RPMI8226 (cell line): ENCODE measurements at regions not wholly inside any gene's neighbourhood (a gene's known extent, or its start where the extent isn't known, plus 50 kb on each side); places are given as distances from the start of the nearest gene placed in this dataset.
A peak's percentile ranks its signal among the peaks of the same experiment; 100 is the strongest.

Source experiments
- DNase-seq: peaks from one replicate; pipeline ENCODE4 v3.0.0-alpha.2; 2015

DNA sequence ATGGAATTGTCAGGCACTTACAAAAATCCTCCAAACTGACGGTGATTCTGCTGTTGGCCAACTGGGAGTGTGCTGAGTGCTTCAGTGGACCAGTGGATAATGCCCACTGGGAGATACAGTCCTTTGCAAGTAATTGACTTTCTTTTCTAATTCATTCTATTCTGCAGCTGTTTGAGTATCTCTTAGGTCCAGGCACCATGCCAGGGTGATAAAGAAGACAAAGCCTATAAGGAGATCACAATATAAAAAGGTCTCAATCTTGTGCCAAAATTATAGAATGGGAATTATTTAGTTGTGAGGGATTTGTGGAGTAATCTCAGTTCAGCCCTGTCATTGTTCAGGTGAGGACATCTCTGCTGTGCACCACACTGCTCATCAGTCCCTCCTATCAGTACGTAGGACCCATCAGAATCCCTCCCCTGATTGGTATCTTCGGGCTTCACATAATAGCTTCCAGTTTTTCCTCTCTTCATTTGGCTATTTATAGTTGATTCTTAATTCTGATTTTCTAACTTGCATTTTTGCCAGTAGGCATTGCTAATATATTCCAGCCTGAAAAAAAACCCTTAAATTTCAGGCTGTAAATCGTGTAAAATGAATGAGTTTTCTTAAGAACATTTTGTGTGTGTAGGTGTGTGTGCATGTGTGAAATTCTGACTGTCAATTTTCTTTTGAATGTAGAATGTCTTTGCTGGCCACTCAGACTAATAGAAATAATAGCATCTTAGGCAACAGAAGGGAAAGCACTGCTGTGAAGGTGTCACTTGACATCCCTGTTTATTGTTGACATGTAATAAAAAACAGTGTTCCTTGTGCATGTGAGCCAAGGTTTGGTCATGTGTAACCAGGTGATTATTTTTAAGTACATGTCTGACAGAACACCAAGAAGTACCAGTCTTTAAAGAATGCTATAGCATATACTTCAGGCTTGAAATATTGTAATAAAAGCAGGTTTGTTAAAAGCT lies 457.6 kb upstream of the RGS6 start:
- no peak for DNase-seq

GRCh38 chr14:71475916-71476315 lies 456.3 kb upstream of the RGS6 start:
- DNase-seq = no peak

- no peak for DNase-seq
Measured at GRCh38 chr14:71478542-71478941, 453.7 kb upstream of the RGS6 start.

- DNase-seq = no peak
Measured at GRCh38 chr14:71481021-71481654, 451.1 kb upstream of the RGS6 start.

- no peak for DNase-seq
Measured at GRCh38 chr14:71482671-71483070, 449.6 kb upstream of the RGS6 start.

DNA sequence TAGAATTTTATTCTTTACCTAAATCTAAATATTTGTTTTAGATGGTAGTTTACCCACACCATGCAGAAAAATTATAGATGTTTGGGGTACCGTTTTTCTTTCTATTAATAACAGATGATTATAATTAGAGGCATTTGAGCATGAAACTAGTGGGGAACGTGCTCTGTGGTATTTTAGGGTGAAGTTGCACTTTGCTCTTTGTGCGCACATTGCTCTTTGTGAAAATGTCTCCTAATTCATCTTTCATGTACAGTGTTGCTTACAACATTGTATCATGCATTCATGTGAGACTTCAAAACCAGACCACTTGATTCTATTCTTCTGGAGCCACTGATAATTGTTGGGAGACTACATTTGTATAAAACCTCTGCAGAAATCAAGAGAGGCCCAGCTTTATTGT lies 449.1 kb upstream of the RGS6 start:
- no peak for DNase-seq

DNA sequence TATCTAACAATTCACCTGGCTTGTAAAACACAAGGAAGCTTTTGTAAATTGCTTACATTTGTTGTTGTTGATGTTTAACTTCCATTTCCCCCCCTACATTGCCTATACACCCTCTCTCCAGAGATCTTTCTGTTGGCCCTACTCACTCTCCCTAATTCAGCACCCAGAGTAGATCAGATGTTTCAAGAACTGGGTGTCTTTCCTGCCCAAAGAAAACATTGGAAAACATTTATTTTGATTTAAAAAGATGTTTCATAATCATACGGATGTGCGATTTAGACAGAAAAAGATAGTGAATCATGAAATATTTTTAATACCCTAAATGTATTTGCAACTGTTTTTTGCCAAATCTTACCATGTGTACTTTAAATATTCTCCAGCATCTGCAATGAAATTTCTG lies 446.4 kb upstream of the RGS6 start:
- no peak for DNase-seq

- no peak for DNase-seq
Measured at GRCh38 chr14:71486279-71486678, 445.9 kb upstream of the RGS6 start.

DNA sequence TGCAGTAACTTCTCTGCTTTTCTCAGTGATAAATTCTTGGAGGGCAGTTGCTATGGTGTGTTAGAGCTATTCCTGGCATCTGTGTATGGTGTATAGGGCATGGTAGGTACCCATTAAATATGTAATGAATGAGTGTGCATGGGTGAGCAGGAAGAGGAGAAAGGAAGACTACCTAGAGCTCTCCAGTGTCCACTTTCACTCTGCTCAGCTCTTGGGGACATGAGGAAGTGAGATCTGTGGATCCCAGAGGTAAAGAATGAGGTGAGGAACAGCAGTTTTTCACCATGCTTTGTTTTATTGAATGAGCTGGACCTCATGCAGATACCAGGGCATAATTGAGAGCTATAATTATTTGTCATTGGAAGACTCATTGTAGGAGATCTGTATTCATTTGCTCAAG lies 444.8 kb upstream of the RGS6 start:
- DNase-seq = no peak

DNA sequence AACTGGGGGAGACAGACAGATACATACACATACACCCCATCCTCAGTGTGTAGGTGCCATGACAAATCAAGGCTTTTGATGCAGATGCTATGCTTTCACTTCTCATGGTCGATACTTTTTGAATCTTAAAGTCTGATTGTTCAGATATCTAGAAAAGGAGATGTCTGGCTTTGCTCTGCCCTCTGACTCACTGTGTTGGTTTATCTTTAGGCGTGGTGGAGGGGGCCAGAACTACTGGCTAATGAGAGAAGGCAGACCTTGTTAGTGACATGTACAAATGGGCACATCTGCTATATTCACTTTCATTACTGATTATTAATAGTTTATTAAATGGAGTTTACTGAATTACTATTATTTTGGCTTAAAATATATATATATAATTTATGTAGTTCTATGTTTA lies 444.3 kb upstream of the RGS6 start:
- DNase-seq = no peak

DNA sequence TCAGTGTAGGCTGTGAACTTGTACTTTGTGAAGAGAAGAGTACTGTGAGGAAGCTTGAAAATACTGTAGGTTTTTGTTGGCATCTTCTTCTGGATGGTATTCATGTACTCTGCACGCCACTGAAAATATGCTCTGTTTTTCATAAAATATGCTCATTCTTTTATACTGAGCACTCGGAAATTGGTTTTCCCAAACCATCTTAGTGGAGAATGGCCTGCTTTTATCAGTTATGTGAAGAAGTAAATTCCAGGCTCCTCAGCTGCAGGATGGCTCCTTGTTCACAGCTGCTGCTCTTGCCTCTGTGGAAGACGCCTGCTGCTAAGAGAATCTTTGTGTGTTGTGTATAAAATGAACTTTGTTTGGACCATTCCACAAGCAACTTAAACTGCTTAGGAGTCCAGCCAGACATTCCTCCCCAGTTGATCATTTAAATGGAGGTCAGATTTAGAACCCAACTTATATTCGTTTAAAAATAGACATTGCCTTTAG lies 443.5 kb upstream of the RGS6 start:
- no peak for DNase-seq

GRCh38 chr14:71489742-71490141 lies 442.5 kb upstream of the RGS6 start:
- no peak for DNase-seq

- no peak for DNase-seq
Measured at GRCh38 chr14:71491931-71492330, 440.3 kb upstream of the RGS6 start.

GRCh38 chr14:71492346-71492745 lies 439.9 kb upstream of the RGS6 start:
- DNase-seq = no peak

GRCh38 chr14:71497645-71498086 lies 434.6 kb upstream of the RGS6 start:
- peak; percentile 65 for DNase-seq

GRCh38 chr14:71498212-71498611 lies 434.0 kb upstream of the RGS6 start:
- DNase-seq = no peak

- DNase-seq = no peak
Measured at GRCh38 chr14:71499018-71499417, 433.2 kb upstream of the RGS6 start.

DNA sequence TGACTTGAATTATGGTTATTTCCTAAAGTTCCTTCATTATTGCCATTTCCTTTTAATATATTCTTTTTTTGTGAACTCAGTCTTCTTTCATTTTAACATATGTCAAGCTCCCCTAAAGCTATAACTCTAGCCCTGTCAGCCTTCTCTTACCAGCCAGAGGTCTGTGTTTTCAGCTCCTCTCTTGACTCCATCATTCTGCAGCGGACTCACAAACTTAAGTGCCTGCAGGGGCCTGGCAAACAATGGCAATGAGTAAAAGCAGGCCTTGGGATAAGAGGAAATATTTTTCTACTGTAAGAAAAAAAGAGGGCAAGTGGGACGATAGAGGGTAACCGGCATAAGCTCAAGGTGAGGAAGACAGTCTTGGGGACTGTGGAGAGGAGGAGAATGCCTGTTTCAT lies 424.5 kb upstream of the RGS6 start:
- no peak for DNase-seq

DNA sequence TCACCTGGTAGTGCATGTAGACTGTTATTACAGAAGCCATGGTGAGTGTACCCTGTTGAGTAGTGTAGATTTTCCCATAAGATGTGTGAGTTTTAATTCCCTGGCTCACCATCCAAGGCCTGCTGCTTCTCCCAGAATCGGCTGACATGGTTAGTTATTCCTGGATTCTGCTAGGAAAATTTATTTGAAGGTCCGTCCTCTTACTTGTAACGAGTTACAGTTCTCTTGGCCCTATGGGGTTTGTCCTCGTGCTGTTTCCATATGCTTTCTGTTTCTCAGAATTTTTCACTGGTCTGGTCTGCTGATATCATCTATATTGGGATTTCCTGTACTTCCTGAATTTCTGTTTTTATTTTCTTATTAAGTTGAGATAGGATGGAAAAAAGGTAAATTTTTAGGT lies 423.3 kb upstream of the RGS6 start:
- no peak for DNase-seq

DNA sequence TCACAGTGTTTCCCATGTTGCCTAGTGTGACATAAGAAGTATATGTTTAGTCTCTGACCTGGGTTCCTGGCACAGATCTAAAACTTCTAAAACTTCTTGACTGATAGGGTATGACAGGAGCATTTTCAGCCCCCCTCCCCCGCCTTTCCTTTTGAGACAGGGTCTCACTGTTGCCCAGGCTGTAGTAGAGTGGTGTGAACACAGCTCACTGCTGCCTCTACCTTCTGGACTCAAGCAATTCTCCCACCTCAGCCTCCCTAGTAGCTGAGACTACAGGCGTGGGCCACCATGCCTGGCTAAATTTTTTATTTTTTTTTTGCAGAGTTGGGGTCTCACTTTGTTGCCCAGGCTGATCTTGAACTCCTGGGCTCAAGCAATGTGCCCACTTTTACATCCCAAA lies 421.1 kb upstream of the RGS6 start:
- no peak for DNase-seq

DNA sequence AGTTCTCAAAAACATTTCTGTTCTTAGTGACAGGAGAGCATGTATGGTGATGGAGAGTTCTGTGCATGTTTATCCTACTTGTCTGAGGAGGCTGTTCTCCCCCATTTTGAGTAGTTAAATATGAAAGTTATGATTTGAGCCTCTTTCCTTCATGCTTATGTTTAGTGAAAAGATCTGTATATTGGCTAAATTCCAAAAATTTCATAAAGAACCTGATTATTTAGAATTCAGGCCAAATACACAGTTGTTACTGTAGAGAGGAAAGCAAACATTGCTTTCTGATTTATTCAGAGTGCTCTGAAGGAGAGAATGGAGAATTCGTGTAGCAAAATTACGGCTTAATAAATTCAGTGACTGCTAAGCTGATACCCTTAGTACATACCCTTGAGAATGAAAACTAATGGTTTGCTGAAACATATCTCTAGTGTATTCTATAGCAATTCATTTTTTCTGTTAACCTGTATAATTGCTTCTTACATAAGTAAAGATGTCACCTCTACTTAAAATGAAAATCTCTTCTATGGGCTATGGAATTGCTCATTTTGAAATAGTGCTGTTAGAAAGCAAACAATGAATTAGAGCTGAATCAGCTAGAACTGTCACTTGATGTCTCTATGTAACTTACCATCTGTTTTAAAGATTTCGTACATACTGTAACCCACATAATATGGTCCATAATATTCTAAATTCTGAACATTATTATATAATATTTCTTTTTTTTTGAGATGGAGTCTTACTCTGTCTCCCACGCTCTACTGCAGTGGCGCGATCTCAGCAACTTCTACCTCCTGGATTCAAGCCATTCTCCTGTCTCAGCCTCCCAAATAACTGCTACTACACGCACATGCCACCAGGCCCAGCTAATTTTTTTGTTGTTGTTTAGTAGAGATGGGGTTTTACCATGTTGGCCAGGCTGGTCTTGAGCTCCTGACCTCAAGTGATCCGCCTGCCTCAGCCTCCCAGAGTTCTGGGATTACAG lies 417.0 kb upstream of the RGS6 start:
- no peak for DNase-seq

- DNase-seq = no peak
Measured at GRCh38 chr14:71521238-71522135, 410.7 kb upstream of the RGS6 start.
